HepG2 (cell line): ENCODE measurements at regions not wholly inside any gene's neighbourhood (a gene's known extent, or its start where the extent isn't known, plus 50 kb on each side); places are given as distances from the start of the nearest gene placed in this dataset.

Source experiments
- ATAC-seq: fragments of 200-7000 bp; cut with Tn5 transposase; 3 replicates; pipeline ENCODE4 v1.9.1; 2020; ENCODE audit warnings: mild to moderate bottlenecking, moderate library complexity
- BruUV-seq: library from RNA; stranded (reverse); fragments of 400-500 nt; replicated peaks from 2 replicates; lab custom pipeline; 2021; lab: Mats Ljungman, UMichigan
- CTCF ChIA-PET: fragments of 300-600 bp; formaldehyde crosslinking; extraction: SDS; loops from one replicate; lab custom pipeline; 2021; ENCODE audit warnings: low total read pairs, inconsistent platforms, low intra/inter-chr PET ratio; lab: Yijun Ruan, JAX
- POLR2A ChIA-PET: fragments of 350-600 bp; sonication (Branson Sonifier 250); formaldehyde crosslinking; loops from one replicate; lab custom pipeline; 2020; ENCODE audit warnings: antibody characterized with exemption, inconsistent platforms; lab: Yijun Ruan, JAX
- DNase-seq: peaks from one replicate; pipeline ENCODE4 v3.0.0-alpha.2; 2015; ENCODE audit warnings: low spot score
- FAIRE-seq: peaks from 3 replicates; lab custom pipeline; 2011; peaks lifted over from hg19 to GRCh38; lab: Jason Lieb, UNC
- H2AFZ ChIP-seq: one replicate; pipeline ENCODE4 v1.6.1; 2011; ENCODE audit warnings: low read length, inconsistent platforms
- H3K27ac ChIP-seq: fragments of 300-600 bp; 3 replicates; pipeline ENCODE4 v1.8.0; 2011; ENCODE audit warnings: mixed run types, mild to moderate bottlenecking, mixed read lengths, low read length, inconsistent platforms; ENCODE audit not compliant: insufficient read depth; ENCODE audit errors: extremely low read length
- H3K27me3 ChIP-seq, 2 experiments: fragments of 200-600 bp in 1 of 2; 2 replicates in 1 of 2; 3 replicates in 1 of 2; pipeline versions ENCODE4 v1.6.0 to v1.8.0; 2011; ENCODE audit warnings: low read length in 2 of 2, mild to moderate bottlenecking in 2 of 2, moderate library complexity in 2 of 2, inconsistent platforms in 1 of 2; ENCODE audit not compliant: insufficient read depth in 2 of 2, control insufficient read depth in 1 of 2
- H3K36me3 ChIP-seq, 2 experiments: fragments of 200-600 bp in 1 of 2; replicated peaks in 1 of 2; 2 replicates in 1 of 2; 3 replicates in 1 of 2; pipeline versions ENCODE4 v1.5.1 to v1.8.0; 2011; ENCODE audit warnings: low read length in 2 of 2, inconsistent platforms in 1 of 2; ENCODE audit not compliant: insufficient read depth in 2 of 2, control insufficient read depth in 1 of 2
- H3K4me1 ChIP-seq: 2 replicates; pipeline ENCODE4 v1.5.1; 2012; ENCODE audit warnings: low read length, inconsistent platforms; ENCODE audit not compliant: insufficient read depth
- H3K4me2 ChIP-seq: 2 replicates; pipeline ENCODE4 v1.6.0; 2011; ENCODE audit warnings: low read depth, low read length, inconsistent platforms
- H3K4me3 ChIP-seq, 3 experiments: fragments of 200-600 bp in 1 of 3; sonication (generic), shearing (Covaris generic) in 1 of 3; replicated peaks in 1 of 3; 2 replicates each; pipeline ENCODE4 v1.5.1; 2011 to 2016; ENCODE audit warnings: low read length in 3 of 3, inconsistent platforms in 2 of 3, low read depth in 2 of 3, mild to moderate bottlenecking in 2 of 3, control low read depth in 1 of 3, mixed read lengths in 1 of 3; ENCODE audit not compliant: insufficient read depth in 1 of 3
- H3K79me2 ChIP-seq: one replicate; pipeline ENCODE4 v1.6.1; 2011; ENCODE audit warnings: low read length, inconsistent platforms; ENCODE audit not compliant: insufficient read depth
- H3K9ac ChIP-seq: 2 replicates; pipeline ENCODE4 v1.6.0; 2011; ENCODE audit warnings: mild to moderate bottlenecking, low read depth, low read length, inconsistent platforms; ENCODE audit not compliant: insufficient read depth
- H3K9me3 ChIP-seq: 2 replicates; pipeline ENCODE4 v1.5.1; 2012; ENCODE audit warnings: mild to moderate bottlenecking, low read length
- H4K20me1 ChIP-seq: 2 replicates; pipeline ENCODE4 v1.6.0; 2011; ENCODE audit warnings: inconsistent platforms, mild to moderate bottlenecking, low read length, moderate library complexity; ENCODE audit not compliant: insufficient read depth
- LRRFIP1 ChIP-seq: sonication (generic); formaldehyde crosslinking; conservative IDR thresholded peaks from 2 replicates; pipeline ENCODE4 v1.4.0; 2020; ENCODE audit warnings: missing genetic modification reagents
- ZC3H4 ChIP-seq: sonication (generic); formaldehyde crosslinking; IDR thresholded peaks from 2 replicates; pipeline ENCODE4 v1.4.0; 2020; ENCODE audit warnings: missing genetic modification reagents, borderline replicate concordance
- ZNF326 ChIP-seq: sonication (generic); formaldehyde crosslinking; IDR thresholded peaks from 2 replicates; pipeline ENCODE4 v1.4.0; 2020; ENCODE audit warnings: missing genetic modification reagents, borderline replicate concordance
- ZNF362 ChIP-seq: sonication (generic); formaldehyde crosslinking; IDR thresholded peaks from 2 replicates; pipeline ENCODE4 v1.4.0; 2020; ENCODE audit warnings: missing genetic modification reagents, mild to moderate bottlenecking, borderline replicate concordance
- WGBS: methylation state at CpG from one replicate; pipeline ENCODE4 v1.1.6; 2017; ENCODE audit warnings: low lambda C conversion rate; 5-methylcytosine and 5-hydroxymethylcytosine counted together
- in situ Hi-C: cut with HindIII; loops from 2 replicates; pipeline ENCODE4 v1.10.0; 2017; ENCODE audit warnings: low pct_unique_long_range_greater_than_20kb; ENCODE audit not compliant: extremely low pct_ligation_motif_present
- intact Hi-C: fragments of 100-400 bp; cut with micrococcal nuclease; formaldehyde crosslinking; loops from one replicate; pipeline ENCODE4 v1.10.0; 2022; ENCODE audit not compliant: unreplicated experiment

GRCh38 chr12:93315907-93316622 lies 61.7 kb upstream of the NUDT4 start:
- Histone ChIP-seq H3K4me3 (peak overlapping the region in 2 of 3 experiments; percentile 8 to 10; a peak in 2 of 6 replicates), H3K27me3 (no peaks in the 10 kb centered on the region), H3K9me3 (no peaks in the 10 kb centered on the region), H4K20me1 (no peaks in the 10 kb centered on the region), H2AFZ (no peak overlapping the region), H3K4me1 (peaks cover 88% of the 10 kb centered on the region), H3K79me2 (peaks cover 2% of the 10 kb centered on the region), H3K36me3 (no peaks in the 10 kb centered on the region), H3K4me2 (peak overlapping the region; percentile 71), H3K27ac (peak overlapping the region; percentile 69), H3K9ac (peak overlapping the region; percentile 47)
- intact Hi-C loops, result loop anchor here (2.0 to 5.0 kb wide), 2 partner anchors 61 to 189 kb away; partner anchors contain the start of gene NUDT4
- no peak for DNase-seq
- in situ Hi-C loops, result loop anchor here (10.0 kb wide), 1 partner anchor 301 kb away; no protein-coding TSS in a partner anchor
- no peak for TF ChIP-seq LRRFIP1
- no peak for TF ChIP-seq ZNF326 (CRISPR knock-in tag)
- ATAC-seq, result no peak
- POLR2A ChIA-PET, result interaction anchor here (1.2 to 1.3 kb wide), 2 partner anchors 59 to 61 kb away, joined by 3 read pairs; no protein-coding TSS in a partner anchor
- 53% methylated on average over 4 of the region's 4 CpGs for WGBS
- no peak for FAIRE-seq
- BruUV-seq, result no TSS peak
- CTCF ChIA-PET, result no interaction called here

- H3K27me3 ChIP-seq, result no peaks in the 10 kb centered on the region
- H3K36me3 ChIP-seq, result no peaks in the 10 kb centered on the region
- TF ChIP-seq ZNF362, result 0 out of 2 replicates have a peak, but pooled peaks have one; percentile 11
- no peak for TF ChIP-seq ZC3H4
- TF ChIP-seq, all 625 proteins: peak for 1
- no TSS peak for BruUV-seq
- H3K4me1 ChIP-seq, result peaks cover 83% of the 10 kb centered on the region
- no peaks in the 10 kb centered on the region for H4K20me1 ChIP-seq
- H3K79me2 ChIP-seq, result peaks cover 2% of the 10 kb centered on the region
- H3K9me3 ChIP-seq, result no peaks in the 10 kb centered on the region
- H3K9ac ChIP-seq, result peak overlapping the region; percentile 47
- 63% methylated on average over 1 of the region's 1 CpG for WGBS
- H3K27ac ChIP-seq, result peak overlapping the region; percentile 69
- intact Hi-C loops (loop anchor here (5.0 kb wide), 1 partner anchor 189 kb away; no protein-coding TSS in a partner anchor), in situ Hi-C loops (loop anchor here (10.0 kb wide), 1 partner anchor 302 kb away; no protein-coding TSS in a partner anchor)
- ATAC-seq (no peak), DNase-seq (no peak), FAIRE-seq (no peak)
- H3K4me3 ChIP-seq, result no peak overlapping the region
- POLR2A ChIA-PET, result interaction anchor here (1.3 kb wide), 1 partner anchor 60 kb away, joined by 3 read pairs; no protein-coding TSS in a partner anchor
- no peak overlapping the region for H2AFZ ChIP-seq
- peak overlapping the region; percentile 71 for H3K4me2 ChIP-seq
- CTCF ChIA-PET, result no interaction called here
Observed at GRCh38 chr12:93316623-93316971, 61.1 kb upstream of the NUDT4 start.
